ENCODE measurements at regions not wholly inside any gene's neighbourhood (a gene's known extent, or its start where the extent isn't known, plus 50 kb on each side); places are given as distances from the start of the nearest gene placed in this dataset.

- peaks cover 2% of the 10 kb centered on the region for H3K27me3 Mint-ChIP-seq (ENCODE audit: unreplicated experiment)
- H3K27ac Mint-ChIP-seq (ENCODE audit: unreplicated experiment) = no peak overlapping the region
- no peaks in the 10 kb centered on the region for H3K36me3 Mint-ChIP-seq (ENCODE audit: low read depth, unreplicated experiment)
- H3K9me3 Mint-ChIP-seq (ENCODE audit: unreplicated experiment) = no peaks in the 10 kb centered on the region
- TF ChIP-seq CTCF (IDR thresholded peaks at IDR 0.05; ENCODE audit: unreplicated experiment) = no peak
- DNase-seq (ENCODE audit: low spot score) = no peak
- H3K4me1 Mint-ChIP-seq (ENCODE audit: unreplicated experiment) = no peaks in the 10 kb centered on the region
- no peak overlapping the region for H3K4me3 Mint-ChIP-seq (ENCODE audit: unreplicated experiment)
These were observed 71.0 kb downstream of the AQP4 start for GRCh38 chr18:26794230-26795101.

- DNase-seq (ENCODE audit: low spot score) = no peak
- no peaks in the 10 kb centered on the region for H3K36me3 Mint-ChIP-seq (ENCODE audit: low read depth, unreplicated experiment)
- no peaks in the 10 kb centered on the region for H3K9me3 Mint-ChIP-seq (ENCODE audit: unreplicated experiment)
- TF ChIP-seq CTCF (IDR thresholded peaks at IDR 0.05; ENCODE audit: unreplicated experiment) = no peak
- no peaks in the 10 kb centered on the region for H3K4me1 Mint-ChIP-seq (ENCODE audit: unreplicated experiment)
- H3K27me3 Mint-ChIP-seq (ENCODE audit: unreplicated experiment) = peaks cover 4% of the 10 kb centered on the region
- H3K27ac Mint-ChIP-seq (ENCODE audit: unreplicated experiment) = no peak overlapping the region
- H3K4me3 Mint-ChIP-seq (ENCODE audit: unreplicated experiment) = no peak overlapping the region
These were observed 72.8 kb downstream of the AQP4 start for GRCh38 chr18:26792661-26793060.

GRCh38 chr18:26791676-26792075 is 73.8 kb downstream of the AQP4 start:
- Mint-ChIP-seq H3K36me3 (ENCODE audit: low read depth, unreplicated experiment) (no peaks in the 10 kb centered on the region), H3K9me3 (ENCODE audit: unreplicated experiment) (no peaks in the 10 kb centered on the region), H3K27me3 (ENCODE audit: unreplicated experiment) (peaks cover 4% of the 10 kb centered on the region), H3K27ac (ENCODE audit: unreplicated experiment) (no peak overlapping the region), H3K4me1 (ENCODE audit: unreplicated experiment) (no peaks in the 10 kb centered on the region), H3K4me3 (ENCODE audit: unreplicated experiment) (no peak overlapping the region)
- no peak for DNase-seq (ENCODE audit: low spot score)
- TF ChIP-seq CTCF (IDR thresholded peaks at IDR 0.05; ENCODE audit: unreplicated experiment) = no peak

GRCh38 chr18:26784599-26784998 is 80.9 kb downstream of the AQP4 start:
- no peak for DNase-seq (ENCODE audit: low spot score)
- Mint-ChIP-seq H3K36me3 (ENCODE audit: low read depth, unreplicated experiment) (no peaks in the 10 kb centered on the region), H3K4me1 (ENCODE audit: unreplicated experiment) (peaks cover 22% of the 10 kb centered on the region), H3K27ac (ENCODE audit: unreplicated experiment) (no peak overlapping the region), H3K27me3 (ENCODE audit: unreplicated experiment) (peaks cover 6% of the 10 kb centered on the region), H3K9me3 (ENCODE audit: unreplicated experiment) (no peaks in the 10 kb centered on the region), H3K4me3 (ENCODE audit: unreplicated experiment) (no peak overlapping the region)
- no peak for TF ChIP-seq CTCF (IDR thresholded peaks at IDR 0.05; ENCODE audit: unreplicated experiment)

GRCh38 chr18:26783170-26783569 is 82.3 kb downstream of the AQP4 start:
- Mint-ChIP-seq H3K36me3 (ENCODE audit: low read depth, unreplicated experiment) (no peaks in the 10 kb centered on the region), H3K27me3 (ENCODE audit: unreplicated experiment) (peaks cover 6% of the 10 kb centered on the region), H3K27ac (ENCODE audit: unreplicated experiment) (no peak overlapping the region), H3K4me3 (ENCODE audit: unreplicated experiment) (no peak overlapping the region), H3K9me3 (ENCODE audit: unreplicated experiment) (no peaks in the 10 kb centered on the region), H3K4me1 (ENCODE audit: unreplicated experiment) (peaks cover 27% of the 10 kb centered on the region)
- DNase-seq (ENCODE audit: low spot score) = no peak
- TF ChIP-seq CTCF (IDR thresholded peaks at IDR 0.05; ENCODE audit: unreplicated experiment) = no peak

Data from endothelial cell (in vitro differentiated cells).